ENCODE measurements at regions not wholly inside any gene's neighbourhood (a gene's known extent, or its start where the extent isn't known, plus 50 kb on each side); places are given as distances from the start of the nearest gene placed in this dataset.

DNA sequence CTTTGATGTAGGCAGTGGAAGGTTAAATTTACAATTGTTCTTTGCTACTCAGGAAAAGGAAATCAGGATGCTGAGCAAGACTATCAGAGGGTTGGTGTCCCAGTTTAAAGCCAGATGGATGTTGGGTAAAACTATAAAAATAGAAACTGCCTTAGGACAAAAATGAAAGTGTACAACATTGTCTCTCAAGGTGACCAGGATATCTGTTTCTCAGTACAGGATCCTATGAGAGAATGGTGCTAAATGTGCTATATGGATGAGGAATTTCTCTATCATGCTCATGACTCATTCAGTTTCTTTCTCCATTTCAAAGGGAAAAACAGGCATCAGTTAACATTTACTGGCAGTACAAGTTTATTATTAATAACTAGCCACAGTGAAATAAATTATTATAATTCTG, 534.2 kb upstream of the GJE1 start:
- TF ChIP-seq, protein P1, sequence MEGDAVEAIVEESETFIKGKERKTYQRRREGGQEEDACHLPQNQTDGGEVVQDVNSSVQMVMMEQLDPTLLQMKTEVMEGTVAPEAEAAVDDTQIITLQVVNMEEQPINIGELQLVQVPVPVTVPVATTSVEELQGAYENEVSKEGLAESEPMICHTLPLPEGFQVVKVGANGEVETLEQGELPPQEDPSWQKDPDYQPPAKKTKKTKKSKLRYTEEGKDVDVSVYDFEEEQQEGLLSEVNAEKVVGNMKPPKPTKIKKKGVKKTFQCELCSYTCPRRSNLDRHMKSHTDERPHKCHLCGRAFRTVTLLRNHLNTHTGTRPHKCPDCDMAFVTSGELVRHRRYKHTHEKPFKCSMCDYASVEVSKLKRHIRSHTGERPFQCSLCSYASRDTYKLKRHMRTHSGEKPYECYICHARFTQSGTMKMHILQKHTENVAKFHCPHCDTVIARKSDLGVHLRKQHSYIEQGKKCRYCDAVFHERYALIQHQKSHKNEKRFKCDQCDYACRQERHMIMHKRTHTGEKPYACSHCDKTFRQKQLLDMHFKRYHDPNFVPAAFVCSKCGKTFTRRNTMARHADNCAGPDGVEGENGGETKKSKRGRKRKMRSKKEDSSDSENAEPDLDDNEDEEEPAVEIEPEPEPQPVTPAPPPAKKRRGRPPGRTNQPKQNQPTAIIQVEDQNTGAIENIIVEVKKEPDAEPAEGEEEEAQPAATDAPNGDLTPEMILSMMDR (IDR thresholded peaks at IDR 0.05; ENCODE audit: insufficient read depth, low read length, poor library complexity, severe bottlenecking), result no peak
- no peak for TF ChIP-seq EZH2phosphoT487 (conservative IDR thresholded peaks at IDR 0.05; ENCODE audit: low read length)
